NB4 (cell line): ENCODE measurements at regions not wholly inside any gene's neighbourhood (a gene's known extent, or its start where the extent isn't known, plus 50 kb on each side); places are given as distances from the start of the nearest gene placed in this dataset.

ENCODE experiments used
- DNase-seq: peaks from one replicate; pipeline ENCODE4 v3.0.0; 2010; ENCODE audit warnings: low read depth
- H3K4me3 ChIP-seq: one replicate; pipeline ENCODE4 v1.5.1; 2011; ENCODE audit warnings: mild to moderate bottlenecking, low read depth, low read length, moderate library complexity
- MYC ChIP-seq: IDR thresholded peaks from 2 replicates; pipeline ENCODE4 v1.6.1; 2011; ENCODE audit warnings: low read depth, low read length
- POLR2A ChIP-seq: IDR thresholded peaks from 2 replicates; pipeline ENCODE4 v1.6.1; 2011; ENCODE audit warnings: mild to moderate bottlenecking; ENCODE audit not compliant: insufficient read length; ENCODE audit errors: extremely low read depth
- TF ChIP-seq, protein P1 (sequence below): IDR thresholded peaks from one replicate; pipeline ENCODE4 v1.5.1; 2012; ENCODE audit warnings: low read depth, low read length
- TF ChIP-seq, protein P2 (sequence below): IDR thresholded peaks from 2 replicates; pipeline ENCODE4 v1.6.1; 2011; ENCODE audit warnings: low read depth, low read length

DNA sequence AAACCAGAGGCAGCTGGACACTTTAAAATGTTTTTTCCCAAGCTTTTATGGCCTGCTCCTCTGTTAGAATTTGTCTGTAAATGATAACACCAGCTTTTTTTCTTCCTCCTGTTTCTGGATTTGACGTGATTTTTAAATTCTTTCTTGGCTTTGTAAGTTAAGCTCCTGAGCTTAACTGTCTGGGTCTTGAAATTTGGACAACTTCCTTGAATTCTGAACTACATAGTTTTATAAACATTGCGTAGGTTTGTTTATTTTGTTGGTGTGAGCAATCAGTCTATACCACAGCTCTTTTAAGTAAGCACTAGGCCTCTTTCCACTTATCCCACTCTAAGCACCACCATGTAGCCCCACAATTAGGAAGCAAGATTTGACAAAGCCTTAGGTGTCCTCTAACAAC lies 144.4 kb upstream of the GUCY1A1 start:
- TF ChIP-seq MYC (no peak), POLR2A (no peak)
- TF ChIP-seq, protein P1, sequence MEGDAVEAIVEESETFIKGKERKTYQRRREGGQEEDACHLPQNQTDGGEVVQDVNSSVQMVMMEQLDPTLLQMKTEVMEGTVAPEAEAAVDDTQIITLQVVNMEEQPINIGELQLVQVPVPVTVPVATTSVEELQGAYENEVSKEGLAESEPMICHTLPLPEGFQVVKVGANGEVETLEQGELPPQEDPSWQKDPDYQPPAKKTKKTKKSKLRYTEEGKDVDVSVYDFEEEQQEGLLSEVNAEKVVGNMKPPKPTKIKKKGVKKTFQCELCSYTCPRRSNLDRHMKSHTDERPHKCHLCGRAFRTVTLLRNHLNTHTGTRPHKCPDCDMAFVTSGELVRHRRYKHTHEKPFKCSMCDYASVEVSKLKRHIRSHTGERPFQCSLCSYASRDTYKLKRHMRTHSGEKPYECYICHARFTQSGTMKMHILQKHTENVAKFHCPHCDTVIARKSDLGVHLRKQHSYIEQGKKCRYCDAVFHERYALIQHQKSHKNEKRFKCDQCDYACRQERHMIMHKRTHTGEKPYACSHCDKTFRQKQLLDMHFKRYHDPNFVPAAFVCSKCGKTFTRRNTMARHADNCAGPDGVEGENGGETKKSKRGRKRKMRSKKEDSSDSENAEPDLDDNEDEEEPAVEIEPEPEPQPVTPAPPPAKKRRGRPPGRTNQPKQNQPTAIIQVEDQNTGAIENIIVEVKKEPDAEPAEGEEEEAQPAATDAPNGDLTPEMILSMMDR: no peak
- TF ChIP-seq, protein P2, sequence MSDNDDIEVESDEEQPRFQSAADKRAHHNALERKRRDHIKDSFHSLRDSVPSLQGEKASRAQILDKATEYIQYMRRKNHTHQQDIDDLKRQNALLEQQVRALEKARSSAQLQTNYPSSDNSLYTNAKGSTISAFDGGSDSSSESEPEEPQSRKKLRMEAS: no peak
- no peak overlapping the region for H3K4me3 ChIP-seq
- DNase-seq: no peak

DNA sequence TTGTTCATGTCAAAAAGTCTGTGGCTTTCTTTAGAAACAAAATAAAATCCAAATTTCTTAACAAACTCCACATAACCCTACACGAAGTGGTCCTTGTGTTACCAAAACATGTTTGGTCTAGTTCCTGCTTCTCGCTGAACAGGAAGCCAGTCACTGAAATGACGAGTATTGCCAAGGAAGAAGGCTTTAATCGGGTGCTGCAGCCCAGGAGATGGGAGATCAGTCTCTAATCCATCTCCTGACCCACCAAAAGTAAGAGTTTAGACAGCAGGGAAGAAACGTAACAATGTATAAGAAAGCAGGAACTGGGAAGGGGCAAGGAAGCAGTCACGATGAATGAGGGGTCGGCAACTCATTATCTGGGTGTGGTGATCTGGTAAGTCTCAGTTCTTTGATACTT lies 144.6 kb upstream of the MAP9 start:
- no peak overlapping the region for H3K4me3 ChIP-seq
- DNase-seq: no peak
- TF ChIP-seq MYC (no peak), POLR2A (no peak)
- TF ChIP-seq, protein P2: no peak
- TF ChIP-seq, protein P1: no peak

DNA sequence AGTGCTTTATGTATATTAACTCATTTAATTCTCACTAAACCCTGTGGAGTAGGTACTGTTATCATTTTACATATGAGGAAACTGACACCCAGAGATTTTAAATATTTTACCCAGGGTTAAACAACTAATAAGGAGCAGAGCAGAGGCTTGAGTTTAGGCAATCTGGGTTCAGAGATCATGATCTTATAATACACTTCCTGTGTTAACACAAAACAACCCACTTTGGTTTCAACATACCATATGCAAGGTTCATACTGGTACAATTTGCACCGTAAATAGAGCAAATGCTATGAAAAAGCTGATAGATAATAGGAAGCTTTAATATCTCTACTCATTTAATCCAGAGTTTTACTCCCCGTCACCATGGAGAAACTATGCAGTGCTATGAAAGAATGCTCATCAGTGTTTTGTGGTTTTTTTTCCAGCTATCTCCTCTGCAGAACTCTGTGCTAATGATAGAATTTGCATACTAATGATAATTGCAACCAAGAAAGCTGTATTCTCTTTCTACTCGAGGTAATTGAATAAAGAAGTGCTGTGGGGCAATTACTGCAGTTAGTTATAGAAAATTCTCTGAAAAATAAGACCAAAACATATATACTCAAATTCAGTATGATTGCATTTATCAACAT lies 138.8 kb upstream of the MAP9 start:
- no peak overlapping the region for H3K4me3 ChIP-seq
- TF ChIP-seq, protein P1: no peak
- TF ChIP-seq POLR2A: no peak
- TF ChIP-seq, protein P2: no peak
- TF ChIP-seq MYC: no peak
- DNase-seq: no peak

DNA sequence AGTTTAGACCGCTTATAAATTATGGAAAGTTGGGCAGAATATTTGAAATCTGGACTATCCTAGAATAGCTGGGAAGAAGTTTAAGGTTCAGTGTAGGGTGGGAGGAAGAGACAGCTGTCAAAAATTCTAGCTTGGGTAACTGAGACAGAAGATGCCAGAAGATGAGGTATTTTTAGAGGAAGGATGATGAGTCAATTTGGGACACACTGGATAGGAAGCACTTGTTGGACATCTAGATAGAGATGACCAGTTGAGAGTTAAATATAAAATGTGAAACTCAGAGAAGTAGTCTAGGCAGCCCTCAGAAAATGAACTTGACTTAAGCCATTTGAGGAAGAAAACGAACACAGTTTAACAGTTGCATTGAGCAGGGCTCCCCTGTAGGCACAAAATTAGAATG lies 137.9 kb upstream of the MAP9 start:
- TF ChIP-seq, protein P1: no peak
- TF ChIP-seq, protein P2: no peak
- TF ChIP-seq POLR2A: no peak
- TF ChIP-seq MYC: no peak
- DNase-seq: no peak
- no peak overlapping the region for H3K4me3 ChIP-seq

DNA sequence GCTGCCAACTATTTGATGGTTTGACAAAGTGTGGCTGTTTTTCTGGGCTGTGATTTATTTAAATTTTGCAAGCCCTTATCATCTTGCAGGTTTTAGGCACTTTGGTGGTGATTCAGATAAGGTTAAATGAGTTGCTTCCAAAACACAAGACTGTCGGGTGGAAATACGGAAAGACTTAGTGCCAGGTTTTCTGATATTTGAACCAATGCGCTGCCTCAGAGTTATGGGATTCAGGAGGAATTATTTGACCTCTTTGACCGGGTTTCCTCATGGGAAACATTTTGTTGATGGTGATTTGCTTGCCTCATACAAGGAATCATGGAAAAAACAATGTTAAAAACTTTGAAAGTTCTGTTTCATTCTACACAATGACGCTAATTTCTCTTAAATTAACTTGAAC lies 136.1 kb upstream of the MAP9 start:
- TF ChIP-seq, protein P1: no peak
- TF ChIP-seq MYC: no peak
- TF ChIP-seq, protein P2: no peak
- TF ChIP-seq POLR2A: no peak
- H3K4me3 ChIP-seq: no peak overlapping the region
- no peak for DNase-seq
